M059J (cell line): ENCODE measurements at regions not wholly inside any gene's neighbourhood (a gene's known extent, or its start where the extent isn't known, plus 50 kb on each side); places are given as distances from the start of the nearest gene placed in this dataset.

Experiments
- DNase-seq: peaks from one replicate; pipeline ENCODE4 v3.0.0-alpha.2; 2012; ENCODE audit warnings: low read depth

- DNase-seq, result no peak
These were observed 80.3 kb downstream of the NXPE2 start for GRCh38 chr11:114758627-114759026.

GRCh38 chr11:114762408-114762807 lies 84.1 kb downstream of the NXPE2 start:
- peak; percentile 41 for DNase-seq

DNA sequence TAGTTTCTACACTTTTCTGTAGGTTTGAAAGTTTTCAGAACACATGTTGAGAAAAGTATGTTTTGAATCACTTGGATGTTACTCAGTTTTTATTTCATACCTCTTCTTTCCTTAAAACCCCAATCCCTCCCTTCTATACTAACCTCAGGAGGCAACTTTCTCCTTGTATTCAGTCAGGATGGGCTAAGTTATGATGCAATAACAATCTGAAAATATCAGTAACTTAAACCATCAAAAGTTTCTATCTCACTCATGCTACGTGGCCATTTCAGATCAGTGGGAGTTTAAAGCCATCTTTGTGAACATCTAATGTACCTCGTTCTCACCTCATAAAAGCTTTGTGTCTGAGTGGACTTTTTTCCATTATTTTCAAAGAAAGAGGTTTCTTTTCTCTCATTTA lies 86.2 kb downstream of the NXPE2 start:
- no peak for DNase-seq

DNA sequence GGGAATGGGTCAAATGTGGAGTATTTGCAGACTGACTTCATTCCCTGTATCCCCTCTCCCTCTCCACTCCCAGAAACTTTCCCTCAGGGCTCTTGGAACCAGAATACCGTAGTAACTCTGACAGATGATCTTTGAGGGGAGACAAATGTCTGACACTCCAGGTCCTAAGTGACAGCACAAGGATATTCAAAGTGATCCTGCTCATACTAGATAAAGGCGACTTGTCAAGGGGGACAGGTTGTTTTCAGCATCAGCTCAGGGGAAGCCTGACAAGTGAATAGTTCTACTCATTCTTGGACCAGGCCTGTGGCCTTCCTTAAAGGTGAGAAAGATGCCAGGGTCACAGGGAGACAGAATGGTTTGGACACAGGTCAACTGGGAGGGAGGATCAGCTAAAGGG lies 92.8 kb downstream of the NXPE2 start:
- no peak for DNase-seq

DNA sequence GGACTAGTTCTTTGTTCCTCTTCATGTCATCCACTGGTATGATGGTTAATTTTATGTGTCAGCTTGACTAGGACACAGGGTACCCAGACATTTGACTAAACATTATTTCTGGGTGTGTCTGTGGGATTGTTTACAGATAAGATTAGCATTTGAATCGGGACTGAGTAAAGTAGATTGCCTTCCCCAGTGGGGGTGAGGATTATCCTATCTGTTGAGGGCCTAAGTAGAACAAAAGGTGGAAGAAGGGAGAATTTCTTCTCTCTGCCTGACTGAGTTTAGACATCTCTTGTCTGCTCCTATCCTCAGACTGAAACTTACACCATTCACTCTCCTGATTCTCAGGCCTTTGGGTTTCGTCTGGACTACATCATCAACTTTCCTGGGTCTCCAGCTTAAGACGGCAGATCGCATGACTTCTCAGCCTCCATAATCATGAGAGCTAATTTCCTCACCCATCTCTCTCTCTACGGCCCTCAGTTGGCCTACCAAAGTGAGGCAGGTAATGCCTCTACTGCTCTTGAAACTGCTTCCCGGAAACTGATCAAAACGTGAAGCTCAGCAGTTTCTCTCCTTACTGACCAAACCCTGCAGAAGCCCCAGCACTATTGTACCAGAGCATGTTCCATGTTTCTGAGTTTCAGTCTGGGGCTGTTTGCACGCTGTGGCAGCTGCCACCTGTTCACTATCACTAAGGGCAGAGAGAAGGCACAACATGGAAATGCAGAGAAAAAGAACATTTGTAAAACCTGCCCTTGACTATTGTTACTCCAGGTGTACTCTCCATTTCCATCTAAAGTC lies 95.4 kb downstream of the NXPE2 start:
- DNase-seq, result no peak

GRCh38 chr11:114774599-114775361 lies 96.5 kb downstream of the NXPE2 start:
- DNase-seq, result peak; percentile 53

DNA sequence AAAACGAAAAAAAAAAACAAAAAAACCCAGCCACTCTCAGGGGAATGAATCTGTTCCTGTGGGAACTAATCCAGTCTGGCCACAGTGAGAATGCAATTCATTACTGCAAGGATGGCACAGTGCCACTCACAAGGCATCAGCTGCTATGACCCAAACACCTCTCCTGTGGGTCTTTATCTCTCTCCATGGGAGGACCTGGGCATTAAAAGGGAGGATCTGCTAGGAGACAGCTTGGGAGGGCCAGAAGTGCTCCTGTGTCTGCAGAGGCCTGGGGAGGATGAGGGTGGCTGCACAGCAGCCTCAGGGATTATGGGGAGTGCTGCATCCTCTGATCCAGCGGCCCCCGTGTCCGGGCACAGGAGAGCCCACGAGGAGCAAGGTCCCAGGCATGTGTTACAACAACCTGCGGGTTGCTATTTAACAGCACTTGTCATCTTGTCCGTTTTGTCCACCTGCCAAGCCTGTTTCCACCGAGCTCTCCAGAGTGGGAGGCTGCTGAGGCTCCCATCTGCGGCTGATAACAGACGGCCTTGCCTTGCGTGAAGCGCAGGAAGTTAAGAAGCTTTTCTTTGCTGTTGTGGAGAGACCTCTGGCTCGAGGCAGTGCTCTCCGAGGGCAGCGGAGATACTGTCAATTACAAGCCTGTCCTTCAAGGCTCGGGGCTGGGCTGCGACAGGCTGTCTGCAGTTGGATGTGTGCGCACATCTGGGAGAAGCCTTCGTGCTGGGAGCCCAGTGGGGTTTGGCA lies 97.7 kb downstream of the NXPE2 start:
- no peak for DNase-seq

- no peak for DNase-seq
These were observed 98.6 kb downstream of the NXPE2 start for GRCh38 chr11:114776956-114777355.

DNA sequence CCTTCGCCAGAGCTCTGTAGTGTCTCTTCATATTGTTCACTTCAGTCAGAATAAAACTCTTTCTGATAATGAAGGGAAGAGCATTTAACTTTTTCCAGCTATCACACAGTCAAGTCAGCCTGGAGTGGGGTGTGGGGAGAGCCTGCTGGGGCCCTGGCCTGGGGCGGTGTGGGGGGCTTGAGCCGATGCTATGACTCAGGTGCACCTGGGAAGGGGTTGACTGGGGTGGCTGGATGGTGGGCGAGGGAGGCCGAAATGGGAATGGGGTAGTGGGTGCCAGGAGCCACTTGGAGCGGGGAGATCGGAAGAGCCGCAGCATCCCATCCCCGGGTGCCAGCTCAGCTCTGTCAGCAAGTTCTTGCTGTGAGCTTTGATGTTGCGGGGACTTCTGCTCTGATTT lies 100.9 kb downstream of the NXPE2 start:
- DNase-seq, result no peak

DNA sequence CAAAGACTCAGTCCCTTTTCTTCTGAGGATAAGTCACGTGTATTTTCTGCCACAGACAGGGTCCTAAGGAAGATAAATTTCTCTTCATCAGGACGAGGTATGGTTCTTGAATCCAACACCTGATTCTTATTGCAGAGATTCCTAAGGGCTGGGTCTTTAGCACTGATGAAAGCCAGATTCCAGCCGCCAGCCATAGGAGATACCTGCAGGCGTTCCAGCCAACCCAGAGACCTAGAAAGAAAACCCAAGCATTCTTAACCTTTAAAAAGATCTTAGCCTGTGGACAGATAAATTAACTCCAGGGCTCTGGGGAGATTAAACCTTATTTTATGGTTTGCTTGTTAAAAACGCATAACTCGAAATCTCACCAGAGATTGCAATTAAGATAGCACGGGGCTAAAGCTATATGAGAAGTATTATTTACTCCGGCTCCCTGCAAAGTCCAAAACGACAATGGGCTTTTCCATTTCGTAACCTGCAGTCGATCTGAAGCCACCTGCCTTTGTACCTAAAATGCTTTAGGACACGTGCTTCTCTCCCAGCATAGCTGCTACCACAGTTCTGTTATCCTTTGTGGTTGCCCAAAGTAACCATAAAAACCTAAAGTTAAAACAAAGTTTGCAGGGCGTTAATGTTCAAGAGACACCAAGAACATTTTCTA lies 104.5 kb downstream of the NXPE2 start:
- DNase-seq, result peak; percentile 15

GRCh38 chr11:114783805-114784204 lies 105.5 kb downstream of the NXPE2 start:
- DNase-seq, result peak; percentile 25

GRCh38 chr11:114784216-114784615 lies 105.9 kb downstream of the NXPE2 start:
- no peak for DNase-seq

- no peak for DNase-seq
These were observed 106.6 kb downstream of the NXPE2 start for GRCh38 chr11:114784891-114785290.

- DNase-seq, result no peak
These were observed 107.5 kb downstream of the NXPE2 start for GRCh38 chr11:114785820-114786219.

GRCh38 chr11:114787126-114787525 lies 108.8 kb downstream of the NXPE2 start:
- DNase-seq, result no peak

GRCh38 chr11:114790910-114791309 lies 112.6 kb downstream of the NXPE2 start:
- no peak for DNase-seq

GRCh38 chr11:114794048-114794684 lies 115.8 kb downstream of the NXPE2 start:
- DNase-seq, result no peak

DNA sequence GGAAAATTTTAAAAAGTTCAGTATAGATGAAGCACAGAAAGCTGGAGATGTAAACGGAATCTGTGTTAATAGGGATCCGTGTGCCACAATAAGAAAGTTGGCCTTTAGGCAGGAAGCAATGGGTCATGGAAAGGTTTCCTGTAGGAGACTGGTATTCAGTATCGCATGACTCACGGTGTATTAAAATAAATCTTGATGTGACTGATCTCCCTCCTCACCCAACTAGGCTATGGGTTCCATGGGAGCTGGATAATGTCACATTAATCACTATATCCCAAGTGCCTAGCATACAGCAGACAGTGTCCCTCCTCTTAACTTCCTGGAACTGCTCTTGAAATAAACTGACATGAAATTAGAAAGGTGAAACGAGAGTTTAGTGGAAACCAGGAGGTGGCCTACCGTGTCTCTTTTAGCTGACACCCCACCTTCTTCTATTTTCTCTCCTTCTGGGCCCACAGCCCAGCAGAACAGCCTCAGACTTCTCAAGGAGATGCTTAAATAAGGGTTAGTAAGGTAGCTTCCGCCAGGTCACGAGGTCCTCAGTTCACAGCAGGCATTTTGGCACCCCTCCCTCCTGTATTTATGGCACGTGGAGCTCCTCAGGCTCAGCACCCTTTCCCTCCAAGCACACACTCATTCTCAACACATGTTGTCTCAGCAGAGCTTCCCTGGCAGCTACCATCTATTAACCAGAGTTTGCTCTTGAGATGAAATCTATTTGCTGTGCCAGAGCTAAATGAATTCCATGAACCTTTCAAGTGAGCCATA lies 118.8 kb downstream of the NXPE2 start:
- peak; percentile 65 for DNase-seq

DNA sequence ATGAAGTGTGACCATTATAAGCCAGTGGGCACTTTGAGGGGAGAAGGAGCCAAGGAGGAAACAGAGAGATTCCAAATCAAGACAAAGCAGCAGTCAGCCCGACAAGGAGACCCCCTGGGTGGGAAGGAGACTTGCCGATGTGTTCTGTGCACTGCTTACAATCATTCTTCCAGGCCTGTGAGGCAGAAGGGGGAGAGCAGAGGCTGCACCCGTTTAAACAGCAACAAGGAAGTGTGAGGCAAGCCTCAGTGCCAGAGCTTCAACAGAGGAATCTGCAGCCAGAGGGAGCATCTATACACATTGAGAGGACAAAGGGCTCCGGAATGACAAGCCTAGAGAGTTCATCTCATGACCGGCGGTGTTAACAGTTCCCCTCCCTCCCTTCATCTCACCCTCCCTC lies 121.1 kb downstream of the NXPE2 start:
- DNase-seq, result no peak

DNA sequence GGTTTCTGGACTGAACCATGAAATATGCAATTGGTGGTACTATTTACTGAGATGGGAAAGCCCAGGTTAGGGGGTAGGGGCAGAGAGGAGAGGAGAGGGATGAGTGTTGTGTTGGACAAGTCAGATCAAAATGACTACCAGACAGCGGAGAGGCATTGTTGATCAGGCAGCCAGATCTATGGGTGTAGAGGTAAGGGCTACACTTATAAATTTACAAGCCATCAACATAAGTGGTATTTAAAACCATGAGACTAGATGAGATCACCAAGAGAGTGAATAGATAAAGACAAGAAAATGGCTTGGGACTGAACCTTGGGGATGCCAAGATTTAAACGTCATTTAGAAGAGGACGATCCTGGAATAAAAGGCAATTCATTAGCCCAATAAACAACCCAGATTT lies 123.4 kb downstream of the NXPE2 start:
- no peak for DNase-seq

DNA sequence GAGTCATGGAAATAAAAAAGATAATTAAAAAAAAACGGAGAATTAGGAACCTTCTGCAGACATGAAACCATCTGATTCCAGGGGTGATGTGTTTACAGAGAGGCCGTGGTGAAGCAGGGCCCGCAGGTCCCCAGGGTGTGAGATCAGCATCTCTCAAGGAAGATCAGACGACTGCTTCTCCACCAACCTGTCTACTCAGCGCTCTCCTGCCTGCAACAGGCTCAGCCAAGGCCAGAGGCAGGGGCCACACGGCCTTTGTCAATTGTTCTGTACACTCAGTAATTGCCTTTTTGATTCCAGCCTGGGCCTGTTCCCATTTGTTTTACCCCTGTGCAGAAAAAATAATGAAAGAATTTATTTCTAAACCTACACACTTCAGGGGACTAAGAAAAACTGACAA lies 124.6 kb downstream of the NXPE2 start:
- no peak for DNase-seq
